ENCODE measurements at regions not wholly inside any gene's neighbourhood (a gene's known extent, or its start where the extent isn't known, plus 50 kb on each side); places are given as distances from the start of the nearest gene placed in this dataset.
"Not testable (repeated sequence)": the region's sequence is repeated elsewhere in the genome, so short reads cannot be mapped to it uniquely, and the experiment has no call there.

- H3K9me3 ChIP-seq (replicated peaks; ENCODE audit: low read length); H3K4me3 ChIP-seq (ENCODE audit: low read length); H3K27me3 ChIP-seq (ENCODE audit: control insufficient read depth, insufficient read depth, low read length): not testable (repeated sequence)
These were observed 96.2 kb downstream of the BDH1 start for GRCh38 chr3:197459571-197459970.

DNA sequence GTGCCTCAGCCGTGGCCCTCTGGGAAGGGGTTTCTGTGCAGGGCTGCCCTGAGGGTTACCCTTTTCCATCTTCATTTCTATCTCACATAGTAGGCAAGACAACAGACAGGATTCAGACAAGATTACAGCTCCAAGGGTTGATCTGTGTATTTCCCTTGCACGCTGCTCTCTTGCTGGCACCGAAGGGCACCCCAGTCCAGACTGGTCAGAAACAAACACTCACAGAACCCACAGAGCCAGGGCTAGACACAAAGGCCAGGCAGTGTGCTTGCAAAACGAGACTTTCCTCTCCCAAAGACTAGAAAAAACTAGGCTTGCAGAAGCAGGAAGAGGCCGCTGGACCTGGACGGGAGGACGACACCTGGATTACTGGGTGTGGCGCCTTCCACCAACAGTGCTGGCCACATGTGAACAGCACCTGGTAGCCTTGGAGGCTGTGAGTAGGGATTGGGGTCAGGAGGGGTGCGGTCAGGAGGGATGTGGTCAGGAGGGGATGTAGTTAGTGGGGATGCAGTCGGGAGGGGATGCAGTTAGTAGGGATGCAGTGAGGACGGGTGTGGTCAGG, 96.8 kb downstream of the BDH1 start:
- H3K9me3 ChIP-seq (replicated peaks; ENCODE audit: low read length), result no peaks in the 10 kb centered on the region
- H3K27me3 ChIP-seq (ENCODE audit: control insufficient read depth, insufficient read depth, low read length), result no peaks in the 10 kb centered on the region
- peaks cover 32% of the 10 kb centered on the region for H3K4me1 ChIP-seq (ENCODE audit: control insufficient read depth, insufficient read depth, low read length)
- no peak overlapping the region for H3K9ac ChIP-seq (ENCODE audit: low read depth, low read length)
- no peaks in the 10 kb centered on the region for H3K36me3 ChIP-seq (ENCODE audit: insufficient read depth, low read length)
- H3K4me3 ChIP-seq (ENCODE audit: low read length), result no peak overlapping the region
- no peak overlapping the region for H3K4me2 ChIP-seq (ENCODE audit: low read length)

More at GRCh38 chr3:197459571-197459970, 96.2 kb downstream of the BDH1 start:
- H3K36me3 ChIP-seq (ENCODE audit: insufficient read depth, low read length); H3K9ac ChIP-seq (ENCODE audit: low read depth, low read length); H3K4me2 ChIP-seq (ENCODE audit: low read length): not testable (repeated sequence)
- H3K4me1 ChIP-seq (ENCODE audit: control insufficient read depth, insufficient read depth, low read length), result peaks cover 37% of the 10 kb centered on the region

- Histone ChIP-seq H3K4me2 (ENCODE audit: low read length) (no peak overlapping the region), H3K36me3 (ENCODE audit: insufficient read depth, low read length) (no peaks in the 10 kb centered on the region), H3K4me3 (ENCODE audit: low read length) (no peak overlapping the region), H3K9ac (ENCODE audit: low read depth, low read length) (no peak overlapping the region), H3K4me1 (ENCODE audit: control insufficient read depth, insufficient read depth, low read length) (peaks cover 26% of the 10 kb centered on the region), H3K27me3 (ENCODE audit: control insufficient read depth, insufficient read depth, low read length) (no peaks in the 10 kb centered on the region), H3K9me3 (replicated peaks; ENCODE audit: low read length) (no peaks in the 10 kb centered on the region)
These were observed 97.5 kb downstream of the BDH1 start for GRCh38 chr3:197458179-197458707.

GRCh38 chr3:197456261-197457091, 99.3 kb downstream of the BDH1 start:
- Histone ChIP-seq H3K4me2 (ENCODE audit: low read length) (peak overlapping the region; percentile 90), H3K9ac (ENCODE audit: low read depth, low read length) (peak overlapping the region; percentile 85), H3K27me3 (ENCODE audit: control insufficient read depth, insufficient read depth, low read length) (no peaks in the 10 kb centered on the region), H3K9me3 (replicated peaks; ENCODE audit: low read length) (no peaks in the 10 kb centered on the region), H3K4me1 (ENCODE audit: control insufficient read depth, insufficient read depth, low read length) (peaks cover 17% of the 10 kb centered on the region), H3K36me3 (ENCODE audit: insufficient read depth, low read length) (no peaks in the 10 kb centered on the region), H3K4me3 (ENCODE audit: low read length) (peak overlapping the region; percentile 71)

DNA sequence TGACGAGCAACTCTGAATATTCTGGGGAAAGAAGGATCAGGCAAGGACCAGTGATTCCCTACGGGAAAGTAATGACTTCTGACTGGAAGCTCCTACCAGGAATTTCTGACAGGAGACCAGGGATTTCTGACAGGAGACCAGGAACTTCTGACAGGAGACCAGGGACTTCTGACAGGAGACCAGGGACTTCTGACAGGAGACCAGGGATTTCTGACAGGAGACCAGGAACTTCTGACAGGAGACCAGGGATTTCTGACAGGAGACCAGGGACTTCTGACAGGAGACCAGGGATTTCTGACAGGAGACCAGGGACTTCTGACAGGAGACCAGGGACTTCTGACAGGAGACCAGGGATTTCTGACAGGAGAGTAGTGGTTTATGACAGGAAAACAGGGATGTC, 100.9 kb downstream of the BDH1 start:
- H3K9ac ChIP-seq (ENCODE audit: low read depth, low read length); H3K4me2 ChIP-seq (ENCODE audit: low read length); H3K9me3 ChIP-seq (replicated peaks; ENCODE audit: low read length); H3K4me3 ChIP-seq (ENCODE audit: low read length); H3K27me3 ChIP-seq (ENCODE audit: control insufficient read depth, insufficient read depth, low read length); H3K36me3 ChIP-seq (ENCODE audit: insufficient read depth, low read length): not testable (repeated sequence)
- peaks cover 17% of the 10 kb centered on the region for H3K4me1 ChIP-seq (ENCODE audit: control insufficient read depth, insufficient read depth, low read length)

GRCh38 chr3:197454014-197454413, 101.8 kb downstream of the BDH1 start:
- Histone ChIP-seq H3K9me3 (replicated peaks; ENCODE audit: low read length) (no peaks in the 10 kb centered on the region), H3K4me3 (ENCODE audit: low read length) (no peak overlapping the region), H3K4me1 (ENCODE audit: control insufficient read depth, insufficient read depth, low read length) (peaks cover 17% of the 10 kb centered on the region), H3K36me3 (ENCODE audit: insufficient read depth, low read length) (no peaks in the 10 kb centered on the region), H3K9ac (ENCODE audit: low read depth, low read length) (no peak overlapping the region), H3K4me2 (ENCODE audit: low read length) (no peak overlapping the region), H3K27me3 (ENCODE audit: control insufficient read depth, insufficient read depth, low read length) (no peaks in the 10 kb centered on the region)

- no peaks in the 10 kb centered on the region for H3K9me3 ChIP-seq (replicated peaks; ENCODE audit: low read length)
- H3K4me2 ChIP-seq (ENCODE audit: low read length), result no peak overlapping the region
- no peak overlapping the region for H3K9ac ChIP-seq (ENCODE audit: low read depth, low read length)
- peaks cover 4% of the 10 kb centered on the region for H3K27me3 ChIP-seq (ENCODE audit: control insufficient read depth, insufficient read depth, low read length)
- H3K36me3 ChIP-seq (ENCODE audit: insufficient read depth, low read length), result no peaks in the 10 kb centered on the region
- H3K4me3 ChIP-seq (ENCODE audit: low read length), result no peak overlapping the region
- peaks cover 3% of the 10 kb centered on the region for H3K4me1 ChIP-seq (ENCODE audit: control insufficient read depth, insufficient read depth, low read length)
These were observed 105.0 kb downstream of the BDH1 start for GRCh38 chr3:197450810-197451209.

GRCh38 chr3:197450308-197450707, 105.5 kb downstream of the BDH1 start:
- Histone ChIP-seq H3K36me3 (ENCODE audit: insufficient read depth, low read length) (no peaks in the 10 kb centered on the region), H3K4me2 (ENCODE audit: low read length) (no peak overlapping the region), H3K27me3 (ENCODE audit: control insufficient read depth, insufficient read depth, low read length) (peaks cover 8% of the 10 kb centered on the region), H3K4me1 (ENCODE audit: control insufficient read depth, insufficient read depth, low read length) (no peaks in the 10 kb centered on the region), H3K4me3 (ENCODE audit: low read length) (no peak overlapping the region), H3K9ac (ENCODE audit: low read depth, low read length) (no peak overlapping the region), H3K9me3 (replicated peaks; ENCODE audit: low read length) (no peaks in the 10 kb centered on the region)

GRCh38 chr3:197449181-197449580, 106.6 kb downstream of the BDH1 start:
- peaks cover 12% of the 10 kb centered on the region for H3K27me3 ChIP-seq (ENCODE audit: control insufficient read depth, insufficient read depth, low read length)
- not testable (repeated sequence) for H3K4me3 ChIP-seq (ENCODE audit: low read length); H3K9me3 ChIP-seq (replicated peaks; ENCODE audit: low read length); H3K36me3 ChIP-seq (ENCODE audit: insufficient read depth, low read length); H3K9ac ChIP-seq (ENCODE audit: low read depth, low read length); H3K4me1 ChIP-seq (ENCODE audit: control insufficient read depth, insufficient read depth, low read length); H3K4me2 ChIP-seq (ENCODE audit: low read length)

DNA sequence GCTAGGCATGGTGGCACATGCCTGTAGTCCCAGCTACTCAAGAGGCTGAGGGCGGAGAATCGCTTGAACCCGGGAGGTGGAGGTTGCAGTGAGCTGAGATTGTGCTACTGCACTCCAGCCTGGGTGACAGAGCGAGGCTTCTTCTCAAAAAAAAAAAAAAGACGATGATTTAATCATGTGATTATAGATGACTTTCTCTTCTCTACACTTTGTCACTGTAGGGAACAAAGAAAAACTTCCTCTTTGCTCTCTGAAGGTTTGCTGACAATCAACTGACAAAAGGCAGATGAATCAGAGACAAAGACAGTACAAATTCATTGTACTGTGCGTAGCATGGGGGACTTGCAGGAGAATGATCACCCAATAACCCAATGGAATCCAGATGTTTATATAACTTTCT, 108.0 kb downstream of the BDH1 start:
- not testable (repeated sequence) for H3K4me1 ChIP-seq (ENCODE audit: control insufficient read depth, insufficient read depth, low read length); H3K9ac ChIP-seq (ENCODE audit: low read depth, low read length); H3K36me3 ChIP-seq (ENCODE audit: insufficient read depth, low read length); H3K4me3 ChIP-seq (ENCODE audit: low read length); H3K4me2 ChIP-seq (ENCODE audit: low read length); H3K9me3 ChIP-seq (replicated peaks; ENCODE audit: low read length)
- peaks cover 19% of the 10 kb centered on the region for H3K27me3 ChIP-seq (ENCODE audit: control insufficient read depth, insufficient read depth, low read length)

DNA sequence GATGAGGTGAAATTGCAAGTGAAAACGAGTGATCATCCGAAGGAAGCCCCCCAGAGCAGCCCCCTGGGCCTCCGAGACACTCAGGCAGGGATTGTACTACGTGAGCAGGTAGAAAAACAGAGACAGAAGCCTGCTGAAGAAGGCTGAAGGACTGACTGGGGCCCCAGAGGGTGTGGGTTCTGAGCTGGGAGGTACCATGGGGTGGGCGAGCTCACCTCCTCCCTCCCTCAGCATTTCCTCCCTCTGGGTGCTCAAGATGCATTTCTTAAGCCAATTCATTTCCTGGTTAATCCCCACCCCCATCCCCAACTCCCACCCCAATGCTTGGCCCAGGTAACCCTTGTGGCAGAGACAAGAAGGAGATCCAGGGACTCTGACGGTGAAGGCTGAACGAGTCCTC, 108.7 kb downstream of the BDH1 start:
- H3K4me2 ChIP-seq (ENCODE audit: low read length), result no peak overlapping the region

DNA sequence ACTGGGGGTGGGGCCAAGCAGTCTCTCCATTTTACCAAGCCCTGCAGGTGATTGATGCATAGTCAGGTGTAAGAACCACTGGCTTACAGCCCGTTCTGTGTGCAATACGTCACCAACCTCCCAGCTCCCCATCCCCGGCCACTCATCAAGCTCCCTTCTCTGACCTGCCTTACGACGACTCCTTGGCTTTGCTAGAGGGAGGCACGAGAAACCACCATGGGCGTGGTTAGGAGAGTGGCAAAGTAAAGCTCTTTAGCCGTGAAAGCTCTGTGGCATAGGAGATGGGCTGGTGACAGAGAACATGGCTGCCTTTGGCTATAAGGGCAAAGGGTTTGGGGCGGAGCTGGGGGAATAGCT, 109.1 kb downstream of the BDH1 start:
- Histone ChIP-seq H3K36me3 (ENCODE audit: insufficient read depth, low read length) (no peaks in the 10 kb centered on the region), H3K4me1 (ENCODE audit: control insufficient read depth, insufficient read depth, low read length) (no peaks in the 10 kb centered on the region), H3K4me3 (ENCODE audit: low read length) (no peak overlapping the region), H3K4me2 (ENCODE audit: low read length) (no peak overlapping the region), H3K9ac (ENCODE audit: low read depth, low read length) (no peak overlapping the region), H3K9me3 (replicated peaks; ENCODE audit: low read length) (no peaks in the 10 kb centered on the region), H3K27me3 (ENCODE audit: control insufficient read depth, insufficient read depth, low read length) (peaks cover 27% of the 10 kb centered on the region)

More for the DNA sequence above, 108.7 kb downstream of the BDH1 start:
- peaks cover 23% of the 10 kb centered on the region for H3K27me3 ChIP-seq (ENCODE audit: control insufficient read depth, insufficient read depth, low read length)
- no peak overlapping the region for H3K4me3 ChIP-seq (ENCODE audit: low read length)
- no peaks in the 10 kb centered on the region for H3K9me3 ChIP-seq (replicated peaks; ENCODE audit: low read length)
- no peak overlapping the region for H3K9ac ChIP-seq (ENCODE audit: low read depth, low read length)
- H3K36me3 ChIP-seq (ENCODE audit: insufficient read depth, low read length), result no peaks in the 10 kb centered on the region
- no peaks in the 10 kb centered on the region for H3K4me1 ChIP-seq (ENCODE audit: control insufficient read depth, insufficient read depth, low read length)
